ENCODE measurements at regions not wholly inside any gene's neighbourhood (a gene's known extent, or its start where the extent isn't known, plus 50 kb on each side); places are given as distances from the start of the nearest gene placed in this dataset.

DNA sequence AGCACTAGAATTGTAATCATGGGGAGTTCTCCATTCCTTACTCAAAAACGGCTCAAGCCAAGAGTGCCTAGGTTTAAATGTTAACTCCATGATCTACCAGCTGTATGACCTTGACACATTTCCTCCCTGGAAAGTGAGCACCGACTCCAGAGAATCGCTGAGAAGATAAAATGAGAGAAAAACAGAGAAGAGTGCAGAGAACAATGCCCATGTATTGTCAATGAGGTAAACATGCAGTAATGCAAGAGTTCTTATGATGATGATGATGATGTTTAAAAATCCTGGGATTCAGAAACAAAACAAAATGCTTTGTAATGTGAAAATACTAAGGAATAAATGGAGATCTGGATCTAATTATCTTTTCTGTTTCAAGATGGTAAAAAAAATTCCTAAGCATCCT lies 64.8 kb upstream of the BEND6 start:
- TF ChIP-seq, protein P1, sequence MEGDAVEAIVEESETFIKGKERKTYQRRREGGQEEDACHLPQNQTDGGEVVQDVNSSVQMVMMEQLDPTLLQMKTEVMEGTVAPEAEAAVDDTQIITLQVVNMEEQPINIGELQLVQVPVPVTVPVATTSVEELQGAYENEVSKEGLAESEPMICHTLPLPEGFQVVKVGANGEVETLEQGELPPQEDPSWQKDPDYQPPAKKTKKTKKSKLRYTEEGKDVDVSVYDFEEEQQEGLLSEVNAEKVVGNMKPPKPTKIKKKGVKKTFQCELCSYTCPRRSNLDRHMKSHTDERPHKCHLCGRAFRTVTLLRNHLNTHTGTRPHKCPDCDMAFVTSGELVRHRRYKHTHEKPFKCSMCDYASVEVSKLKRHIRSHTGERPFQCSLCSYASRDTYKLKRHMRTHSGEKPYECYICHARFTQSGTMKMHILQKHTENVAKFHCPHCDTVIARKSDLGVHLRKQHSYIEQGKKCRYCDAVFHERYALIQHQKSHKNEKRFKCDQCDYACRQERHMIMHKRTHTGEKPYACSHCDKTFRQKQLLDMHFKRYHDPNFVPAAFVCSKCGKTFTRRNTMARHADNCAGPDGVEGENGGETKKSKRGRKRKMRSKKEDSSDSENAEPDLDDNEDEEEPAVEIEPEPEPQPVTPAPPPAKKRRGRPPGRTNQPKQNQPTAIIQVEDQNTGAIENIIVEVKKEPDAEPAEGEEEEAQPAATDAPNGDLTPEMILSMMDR (conservative IDR thresholded peaks at IDR 0.05; ENCODE audit: low read depth, low read length): no peak
- TF ChIP-seq EZH2 (IDR thresholded peaks at IDR 0.05; ENCODE audit: borderline replicate concordance, low read depth, low read length, poor library complexity, severe bottlenecking): no peak
